ENCODE measurements at regions not wholly inside any gene's neighbourhood (a gene's known extent, or its start where the extent isn't known, plus 50 kb on each side); places are given as distances from the start of the nearest gene placed in this dataset.

GRCh38 chr4:89411539-89412309 lies 104.1 kb upstream of the GPRIN3 start:
- DNase-seq (ENCODE audit: low read depth): no peak
- in situ Hi-C loops (cut with HindIII; ENCODE audit: low pct_unique_long_range_greater_than_20kb, low sequenced_read_pairs): no loop called here

DNA sequence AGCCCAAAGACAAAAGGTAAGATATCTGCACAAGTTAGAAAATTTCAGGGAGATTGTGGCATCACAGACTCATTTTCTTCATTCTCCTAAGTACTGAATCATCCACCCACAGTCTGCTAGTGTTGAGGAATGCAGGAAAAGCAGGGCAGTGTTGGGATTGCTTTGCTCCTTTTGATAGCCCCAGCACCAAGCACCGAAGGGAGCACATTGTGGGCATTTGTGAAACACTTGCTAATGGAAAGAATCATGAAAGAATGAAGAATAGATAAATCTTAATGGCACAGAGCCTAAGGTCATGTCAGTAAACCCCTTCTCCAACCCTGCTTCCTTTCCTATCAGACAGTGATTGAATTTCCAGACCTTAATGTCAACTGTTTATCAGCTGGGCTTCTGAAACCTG lies 103.1 kb upstream of the GPRIN3 start:
- DNase-seq (ENCODE audit: low read depth): no peak
- in situ Hi-C loops (cut with HindIII; ENCODE audit: low pct_unique_long_range_greater_than_20kb, low sequenced_read_pairs): no loop called here

GRCh38 chr4:89404530-89404929 lies 96.9 kb upstream of the GPRIN3 start:
- DNase-seq (ENCODE audit: low read depth): no peak
- in situ Hi-C loops (cut with HindIII; ENCODE audit: low pct_unique_long_range_greater_than_20kb, low sequenced_read_pairs): no loop called here

GRCh38 chr4:89403826-89404225 lies 96.2 kb upstream of the GPRIN3 start:
- in situ Hi-C loops (cut with HindIII; ENCODE audit: low pct_unique_long_range_greater_than_20kb, low sequenced_read_pairs): no loop called here
- no peak for DNase-seq (ENCODE audit: low read depth)

GRCh38 chr4:89400287-89401035 lies 92.9 kb upstream of the GPRIN3 start:
- DNase-seq (ENCODE audit: low read depth): no peak
- in situ Hi-C loops (cut with HindIII; ENCODE audit: low pct_unique_long_range_greater_than_20kb, low sequenced_read_pairs): no loop called here

- in situ Hi-C loops (cut with HindIII; ENCODE audit: low pct_unique_long_range_greater_than_20kb, low sequenced_read_pairs): no loop called here
Observed at GRCh38 chr4:89398644-89399043, 91.0 kb upstream of the GPRIN3 start.

DNA sequence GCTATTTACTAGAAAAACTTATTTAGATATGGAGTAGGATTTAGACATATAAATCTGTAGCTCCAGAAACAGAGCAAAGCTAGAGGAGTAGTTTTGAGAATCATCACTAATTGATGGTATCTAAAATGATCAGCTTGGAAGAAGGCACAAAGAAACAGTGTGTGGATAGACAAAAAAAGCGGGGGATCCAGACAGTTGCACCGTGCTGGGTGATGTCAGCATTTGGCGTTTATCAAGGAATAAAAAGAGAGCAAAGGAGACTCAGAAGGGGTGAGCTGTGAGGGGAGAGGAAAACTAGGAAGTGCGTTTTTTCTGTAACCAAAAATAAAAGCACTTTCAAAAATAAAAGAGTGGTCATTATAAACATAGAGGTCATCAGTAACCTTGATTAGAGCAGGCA lies 90.5 kb upstream of the GPRIN3 start:
- no peak for DNase-seq (ENCODE audit: low read depth)
- in situ Hi-C loops (cut with HindIII; ENCODE audit: low pct_unique_long_range_greater_than_20kb, low sequenced_read_pairs): no loop called here

More at GRCh38 chr4:89398644-89399043, 91.0 kb upstream of the GPRIN3 start:
- no peak for DNase-seq (ENCODE audit: low read depth)

- no peak for DNase-seq (ENCODE audit: low read depth)
- in situ Hi-C loops (cut with HindIII; ENCODE audit: low pct_unique_long_range_greater_than_20kb, low sequenced_read_pairs): no loop called here
Observed at GRCh38 chr4:89397441-89397840, 89.8 kb upstream of the GPRIN3 start.

DNA sequence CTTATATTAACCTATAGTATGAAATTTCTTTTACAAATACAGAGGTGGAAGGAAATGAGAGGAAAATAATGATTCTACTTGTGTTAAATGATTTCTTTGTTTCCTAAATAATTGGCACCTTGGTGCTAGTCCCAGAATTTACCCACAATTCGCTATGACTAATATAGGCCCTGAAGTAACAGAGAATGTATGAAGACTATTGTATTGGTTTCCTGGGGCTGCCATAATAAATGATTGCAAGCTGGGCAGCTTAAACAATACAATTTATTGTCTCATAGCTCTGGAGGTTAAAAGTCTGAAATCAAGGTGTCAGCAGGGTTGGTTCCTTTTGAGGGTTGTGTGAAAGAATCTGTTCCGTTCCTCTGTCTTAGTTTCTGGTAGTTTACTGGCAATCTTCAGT lies 74.8 kb upstream of the GPRIN3 start:
- in situ Hi-C loops (cut with HindIII; ENCODE audit: low pct_unique_long_range_greater_than_20kb, low sequenced_read_pairs): no loop called here
- no peak for DNase-seq (ENCODE audit: low read depth)

GRCh38 chr4:89380980-89381379 lies 73.4 kb upstream of the GPRIN3 start:
- no peak for DNase-seq (ENCODE audit: low read depth)
- in situ Hi-C loops (cut with HindIII; ENCODE audit: low pct_unique_long_range_greater_than_20kb, low sequenced_read_pairs): no loop called here

DNA sequence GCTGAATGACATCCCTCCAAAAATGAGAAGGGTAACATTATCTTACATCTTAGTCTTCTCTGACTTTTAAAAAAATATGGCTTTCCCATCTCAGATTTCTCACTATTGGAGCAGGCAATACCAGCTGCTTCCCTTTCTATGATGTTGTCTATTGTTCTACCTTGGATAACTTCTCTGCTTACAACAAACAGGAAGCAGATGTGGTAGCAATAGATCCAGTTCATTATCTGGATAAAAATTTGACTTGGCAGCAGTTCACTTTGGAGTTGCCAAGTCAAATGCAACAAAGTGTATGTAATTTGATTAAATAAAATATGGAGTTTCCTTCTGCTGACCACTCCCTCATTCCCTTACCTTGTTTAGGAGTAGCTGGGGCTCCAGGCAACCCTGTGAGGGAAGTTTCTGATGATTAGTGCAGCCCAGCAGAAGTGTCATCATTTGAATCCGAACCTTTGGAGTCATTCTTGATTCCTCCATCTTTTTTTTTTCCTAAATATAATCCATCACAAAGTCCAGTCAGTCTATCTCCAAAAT lies 72.0 kb upstream of the GPRIN3 start:
- no peak for DNase-seq (ENCODE audit: low read depth)
- in situ Hi-C loops (cut with HindIII; ENCODE audit: low pct_unique_long_range_greater_than_20kb, low sequenced_read_pairs): no loop called here

DNA sequence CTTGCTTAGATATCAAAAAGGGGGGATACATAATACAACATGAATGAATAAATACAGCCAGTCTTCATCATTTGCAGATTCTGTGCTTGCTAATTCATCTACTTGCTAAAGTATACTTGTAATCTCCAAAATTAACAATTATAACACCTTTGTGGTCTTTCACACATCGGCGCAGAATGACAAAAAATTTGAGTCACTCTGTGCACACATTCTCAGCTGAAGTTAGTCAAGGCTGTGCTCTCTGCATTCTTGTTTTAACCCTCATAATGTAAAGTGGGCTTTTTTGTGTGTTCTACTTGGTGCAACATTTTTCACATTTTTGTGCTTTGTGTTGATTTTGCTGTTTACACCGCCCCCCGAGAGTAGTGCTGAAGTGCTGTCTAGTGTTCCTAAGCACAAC lies 65.8 kb upstream of the GPRIN3 start:
- in situ Hi-C loops (cut with HindIII; ENCODE audit: low pct_unique_long_range_greater_than_20kb, low sequenced_read_pairs): no loop called here
- no peak for DNase-seq (ENCODE audit: low read depth)

DNA sequence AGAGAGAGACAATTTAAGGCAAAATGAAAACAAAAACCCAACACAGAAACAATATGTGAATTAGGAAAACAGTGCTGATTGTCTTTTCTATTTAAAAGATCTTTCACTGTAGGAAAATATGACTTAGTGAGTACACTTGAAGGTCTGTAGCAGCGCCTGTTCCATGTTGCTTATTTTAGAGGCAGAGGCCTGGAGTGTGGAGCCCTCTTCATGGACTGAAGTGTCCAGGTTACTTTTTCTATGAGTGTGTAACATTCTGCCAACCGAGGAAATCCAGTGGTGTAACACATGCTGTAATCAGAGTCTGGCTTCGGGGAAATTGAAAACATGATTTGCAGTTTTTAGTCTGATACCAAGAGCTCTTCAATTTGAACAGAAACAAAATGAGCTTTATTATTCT lies 64.0 kb upstream of the GPRIN3 start:
- no peak for DNase-seq (ENCODE audit: low read depth)

DNA sequence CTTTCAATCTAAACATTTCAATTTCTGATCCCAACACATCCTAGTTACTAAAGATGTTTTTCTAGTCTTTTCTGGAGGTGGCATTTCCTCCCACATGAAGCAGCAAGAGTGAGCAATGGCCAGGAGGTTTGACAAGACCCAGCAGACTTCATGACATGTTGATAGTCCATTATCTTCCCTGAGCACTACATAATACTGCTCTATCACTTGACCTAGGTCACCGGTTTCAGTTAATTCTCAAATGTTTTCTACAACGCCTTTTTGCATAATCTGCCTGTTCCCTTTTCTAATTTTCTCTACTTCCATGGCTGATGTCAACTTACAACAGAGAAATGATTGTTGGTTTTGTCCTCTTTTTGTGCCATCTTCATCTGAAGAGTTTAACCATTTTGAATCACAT lies 62.0 kb upstream of the GPRIN3 start:
- in situ Hi-C loops (cut with HindIII; ENCODE audit: low pct_unique_long_range_greater_than_20kb, low sequenced_read_pairs): no loop called here
- no peak for DNase-seq (ENCODE audit: low read depth)

More for the DNA sequence above, 64.0 kb upstream of the GPRIN3 start:
- in situ Hi-C loops (cut with HindIII; ENCODE audit: low pct_unique_long_range_greater_than_20kb, low sequenced_read_pairs): no loop called here

DNA sequence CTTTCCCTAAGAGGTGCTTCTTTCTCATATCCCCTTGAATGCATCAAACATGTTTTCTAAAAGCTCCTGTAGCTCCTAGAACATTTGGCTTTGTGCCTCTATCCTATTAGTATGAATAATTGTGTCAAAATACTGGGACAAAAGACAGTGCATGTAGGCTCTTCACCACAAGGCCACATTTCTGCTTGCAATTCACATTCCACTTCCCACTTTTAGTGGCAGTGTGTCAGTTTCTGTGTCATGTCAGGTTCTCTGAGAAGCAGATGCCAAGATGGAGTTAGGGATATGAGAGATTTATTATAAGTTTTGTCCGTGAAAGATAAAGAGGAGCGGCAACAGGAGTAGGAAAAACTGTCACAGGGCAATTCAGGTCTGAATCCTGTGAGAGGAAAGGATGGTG lies 61.3 kb upstream of the GPRIN3 start:
- in situ Hi-C loops (cut with HindIII; ENCODE audit: low pct_unique_long_range_greater_than_20kb, low sequenced_read_pairs): no loop called here
- DNase-seq (ENCODE audit: low read depth): no peak

GRCh38 chr4:89365776-89366175 lies 58.2 kb upstream of the GPRIN3 start:
- DNase-seq (ENCODE audit: low read depth): no peak
- in situ Hi-C loops (cut with HindIII; ENCODE audit: low pct_unique_long_range_greater_than_20kb, low sequenced_read_pairs): no loop called here

GRCh38 chr4:89365375-89365774 lies 57.8 kb upstream of the GPRIN3 start:
- no peak for DNase-seq (ENCODE audit: low read depth)
- in situ Hi-C loops (cut with HindIII; ENCODE audit: low pct_unique_long_range_greater_than_20kb, low sequenced_read_pairs): no loop called here

DNA sequence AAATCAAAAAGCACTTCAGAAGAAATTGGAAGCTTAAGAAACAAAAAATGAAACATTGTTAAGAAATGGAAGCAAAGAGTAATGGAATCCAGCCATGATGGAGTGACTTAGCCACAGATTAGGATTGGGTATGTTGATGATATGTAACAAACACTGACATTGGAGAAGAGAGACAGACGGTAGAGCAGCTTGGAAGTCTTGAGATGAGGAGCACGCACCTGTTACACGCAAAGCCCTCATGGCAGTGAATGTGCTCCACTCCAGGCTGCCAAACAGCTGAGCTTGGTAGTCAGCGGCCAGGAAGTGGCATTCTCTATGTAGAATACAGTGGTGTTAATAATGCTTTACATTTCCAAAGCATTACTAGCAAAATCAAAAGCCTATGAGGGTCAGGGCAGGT lies 56.9 kb upstream of the GPRIN3 start:
- DNase-seq (ENCODE audit: low read depth): no peak
- in situ Hi-C loops (cut with HindIII; ENCODE audit: low pct_unique_long_range_greater_than_20kb, low sequenced_read_pairs): no loop called here

- in situ Hi-C loops (cut with HindIII; ENCODE audit: low pct_unique_long_range_greater_than_20kb, low sequenced_read_pairs): no loop called here
Observed at GRCh38 chr4:89363786-89364185, 56.2 kb upstream of the GPRIN3 start.

More at GRCh38 chr4:89363786-89364185, 56.2 kb upstream of the GPRIN3 start:
- no peak for DNase-seq (ENCODE audit: low read depth)

All from Caki2 (cell line).